Mammary epithelial cell (primary cell): ENCODE measurements at regions not wholly inside any gene's neighbourhood (a gene's known extent, or its start where the extent isn't known, plus 50 kb on each side); places are given as distances from the start of the nearest gene placed in this dataset.

Experiments
- EZH2 ChIP-seq: IDR thresholded peaks from 2 replicates; pipeline ENCODE4 v1.6.1; 2012; ENCODE audit warnings: low read length, inconsistent platforms, borderline replicate concordance
- TF ChIP-seq, protein P1 (sequence below), 2 donors: IDR thresholded peaks in 1 of 2; conservative IDR thresholded peaks in 1 of 2; 2 replicates each; pipeline ENCODE4 v1.5.1; 2011 to 2012; ENCODE audit warnings: inconsistent platforms in 2 of 2, low read length in 2 of 2, mild to moderate bottlenecking in 2 of 2, control low read depth in 1 of 2, low read depth in 1 of 2; ENCODE audit not compliant: insufficient read depth in 1 of 2; ENCODE audit errors: extremely low read depth in 1 of 2

DNA sequence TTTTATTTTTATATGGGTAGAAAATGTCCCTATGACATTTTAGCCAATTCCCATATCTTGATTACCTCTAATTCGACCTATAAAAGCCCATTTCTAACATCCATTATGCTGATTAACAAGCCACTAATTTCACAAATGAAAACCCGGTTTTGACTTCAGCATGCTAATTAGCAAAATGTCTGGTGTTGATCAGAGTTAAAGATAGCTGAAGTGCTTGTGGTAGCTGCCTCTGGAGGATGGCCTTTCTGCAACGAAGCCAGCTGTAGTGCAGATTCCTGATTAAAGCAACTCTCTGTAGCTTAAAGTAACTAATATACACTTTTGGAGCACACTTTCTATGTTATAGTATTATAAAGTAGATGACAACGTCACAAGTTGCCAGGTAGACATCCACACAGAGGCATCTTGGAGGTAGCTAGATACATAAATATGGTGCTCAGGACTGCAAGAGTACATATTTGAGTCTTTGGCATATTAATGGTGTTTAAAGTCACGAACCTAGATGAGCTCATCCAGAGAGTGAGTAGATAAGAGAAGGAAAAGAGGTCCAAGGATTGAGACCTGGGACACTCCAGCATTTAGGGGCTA lies 239.5 kb downstream of the BRINP2 start:
- TF ChIP-seq, protein P1, sequence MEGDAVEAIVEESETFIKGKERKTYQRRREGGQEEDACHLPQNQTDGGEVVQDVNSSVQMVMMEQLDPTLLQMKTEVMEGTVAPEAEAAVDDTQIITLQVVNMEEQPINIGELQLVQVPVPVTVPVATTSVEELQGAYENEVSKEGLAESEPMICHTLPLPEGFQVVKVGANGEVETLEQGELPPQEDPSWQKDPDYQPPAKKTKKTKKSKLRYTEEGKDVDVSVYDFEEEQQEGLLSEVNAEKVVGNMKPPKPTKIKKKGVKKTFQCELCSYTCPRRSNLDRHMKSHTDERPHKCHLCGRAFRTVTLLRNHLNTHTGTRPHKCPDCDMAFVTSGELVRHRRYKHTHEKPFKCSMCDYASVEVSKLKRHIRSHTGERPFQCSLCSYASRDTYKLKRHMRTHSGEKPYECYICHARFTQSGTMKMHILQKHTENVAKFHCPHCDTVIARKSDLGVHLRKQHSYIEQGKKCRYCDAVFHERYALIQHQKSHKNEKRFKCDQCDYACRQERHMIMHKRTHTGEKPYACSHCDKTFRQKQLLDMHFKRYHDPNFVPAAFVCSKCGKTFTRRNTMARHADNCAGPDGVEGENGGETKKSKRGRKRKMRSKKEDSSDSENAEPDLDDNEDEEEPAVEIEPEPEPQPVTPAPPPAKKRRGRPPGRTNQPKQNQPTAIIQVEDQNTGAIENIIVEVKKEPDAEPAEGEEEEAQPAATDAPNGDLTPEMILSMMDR (conservative IDR thresholded peaks at IDR 0.05 in 1 of 2, IDR thresholded peaks at IDR 0.05 in 1 of 2; ENCODE audit: extremely low read depth in 1 of 2, insufficient read depth in 1 of 2, low read depth in 1 of 2, low read length in 2 of 2): no peak
- no peak for TF ChIP-seq EZH2
